ENCODE measurements at regions not wholly inside any gene's neighbourhood (a gene's known extent, or its start where the extent isn't known, plus 50 kb on each side); places are given as distances from the start of the nearest gene placed in this dataset.

DNA sequence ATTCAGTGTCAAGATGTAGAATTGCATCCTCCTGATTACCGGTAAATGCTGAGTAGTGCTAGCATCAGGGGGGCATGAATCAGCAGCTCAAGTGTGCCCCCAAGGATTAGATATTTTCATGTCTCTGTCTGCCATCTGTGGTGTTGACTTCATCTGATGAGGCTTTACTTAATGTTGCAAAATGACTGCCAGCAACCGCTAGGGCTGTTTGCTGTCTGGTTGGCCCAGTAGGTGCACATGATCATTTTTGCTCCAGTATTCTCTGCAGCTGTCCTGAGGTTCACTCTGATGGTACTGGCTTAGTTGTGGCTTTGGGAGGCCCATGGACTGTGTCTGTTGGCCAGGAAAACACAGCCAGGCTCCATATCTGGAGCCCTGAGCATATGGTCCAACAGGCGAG lies 316.4 kb downstream of the SOX2 start:
- no peak for TF ChIP-seq FOS (IDR thresholded peaks at IDR 0.05; ENCODE audit: low read depth, low read length)
- no peak for TF ChIP-seq CEBPB (IDR thresholded peaks at IDR 0.05; ENCODE audit: low read depth, low read length)
- TF ChIP-seq, protein P1, sequence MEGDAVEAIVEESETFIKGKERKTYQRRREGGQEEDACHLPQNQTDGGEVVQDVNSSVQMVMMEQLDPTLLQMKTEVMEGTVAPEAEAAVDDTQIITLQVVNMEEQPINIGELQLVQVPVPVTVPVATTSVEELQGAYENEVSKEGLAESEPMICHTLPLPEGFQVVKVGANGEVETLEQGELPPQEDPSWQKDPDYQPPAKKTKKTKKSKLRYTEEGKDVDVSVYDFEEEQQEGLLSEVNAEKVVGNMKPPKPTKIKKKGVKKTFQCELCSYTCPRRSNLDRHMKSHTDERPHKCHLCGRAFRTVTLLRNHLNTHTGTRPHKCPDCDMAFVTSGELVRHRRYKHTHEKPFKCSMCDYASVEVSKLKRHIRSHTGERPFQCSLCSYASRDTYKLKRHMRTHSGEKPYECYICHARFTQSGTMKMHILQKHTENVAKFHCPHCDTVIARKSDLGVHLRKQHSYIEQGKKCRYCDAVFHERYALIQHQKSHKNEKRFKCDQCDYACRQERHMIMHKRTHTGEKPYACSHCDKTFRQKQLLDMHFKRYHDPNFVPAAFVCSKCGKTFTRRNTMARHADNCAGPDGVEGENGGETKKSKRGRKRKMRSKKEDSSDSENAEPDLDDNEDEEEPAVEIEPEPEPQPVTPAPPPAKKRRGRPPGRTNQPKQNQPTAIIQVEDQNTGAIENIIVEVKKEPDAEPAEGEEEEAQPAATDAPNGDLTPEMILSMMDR (conservative IDR thresholded peaks at IDR 0.05; ENCODE audit: low read depth, low read length): no peak
- TF ChIP-seq RCOR1 (IDR thresholded peaks at IDR 0.05; ENCODE audit: insufficient replicate concordance, low read length): no peak
